ENCODE measurements at regions not wholly inside any gene's neighbourhood (a gene's known extent, or its start where the extent isn't known, plus 50 kb on each side); places are given as distances from the start of the nearest gene placed in this dataset.

- DNase-seq: no peak
Measured at GRCh38 chr1:75984781-75985180, 52.6 kb upstream of the ASB17 start.

DNA sequence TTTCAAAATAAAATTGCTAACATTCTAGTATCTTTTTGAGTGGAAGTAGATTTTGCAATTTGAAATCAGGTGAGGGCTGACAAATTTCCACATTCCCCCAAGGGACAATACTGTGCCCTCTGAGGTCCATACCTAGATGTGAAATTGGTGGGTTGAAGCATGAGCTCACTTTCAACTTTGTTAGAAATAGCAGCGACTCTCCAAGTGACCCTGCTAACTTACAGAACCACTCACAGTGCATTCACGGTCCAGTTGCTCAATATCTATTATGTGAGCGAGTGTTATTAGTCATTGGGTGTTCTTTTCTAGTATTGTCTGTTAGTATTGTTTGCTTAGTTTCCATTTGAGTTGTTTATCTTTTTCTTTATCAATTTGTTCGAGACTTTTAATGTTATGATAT is 53.6 kb upstream of the ASB17 start:
- no peak for DNase-seq

DNA sequence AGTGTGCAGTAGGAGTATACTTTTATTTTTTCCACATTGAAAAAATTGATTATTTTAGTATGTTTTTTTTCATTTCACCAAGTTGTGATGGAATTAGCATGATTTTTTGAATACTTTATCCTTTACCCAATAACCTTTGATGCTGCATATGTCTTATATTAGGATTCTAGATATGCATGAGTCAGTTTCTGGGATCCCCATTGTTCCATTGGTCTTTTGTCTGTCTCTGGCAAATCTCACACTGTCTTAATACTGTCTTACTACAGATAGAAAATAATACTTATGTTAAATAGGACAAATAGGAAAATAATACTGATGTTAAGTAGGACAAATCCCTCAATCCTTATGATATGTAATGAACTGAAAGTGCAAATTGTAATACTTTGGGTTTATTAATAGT is 54.3 kb upstream of the ASB17 start:
- DNase-seq: no peak

- no peak for DNase-seq
Measured at GRCh38 chr1:75989121-75989520, 56.9 kb upstream of the ASB17 start.

DNA sequence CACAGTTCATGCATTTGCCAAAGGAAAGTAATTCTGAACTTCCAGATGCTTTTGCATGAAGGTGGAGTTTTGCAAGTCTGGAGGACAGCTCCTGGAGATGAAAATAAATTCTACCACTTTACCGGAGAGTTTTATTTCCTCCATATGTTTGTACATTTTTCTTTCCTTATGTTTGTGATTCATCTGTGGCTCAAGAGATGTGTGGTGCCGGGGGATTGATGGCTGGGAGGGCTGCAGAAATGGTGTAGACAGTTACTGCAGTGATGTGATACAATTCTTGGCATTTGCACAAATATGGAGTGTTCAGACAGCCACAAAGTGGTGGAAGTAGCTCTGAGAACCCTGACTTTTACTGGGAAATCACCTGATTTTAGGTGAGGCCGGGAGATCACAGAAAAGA is 58.5 kb upstream of the ASB17 start:
- no peak for DNase-seq

DNA sequence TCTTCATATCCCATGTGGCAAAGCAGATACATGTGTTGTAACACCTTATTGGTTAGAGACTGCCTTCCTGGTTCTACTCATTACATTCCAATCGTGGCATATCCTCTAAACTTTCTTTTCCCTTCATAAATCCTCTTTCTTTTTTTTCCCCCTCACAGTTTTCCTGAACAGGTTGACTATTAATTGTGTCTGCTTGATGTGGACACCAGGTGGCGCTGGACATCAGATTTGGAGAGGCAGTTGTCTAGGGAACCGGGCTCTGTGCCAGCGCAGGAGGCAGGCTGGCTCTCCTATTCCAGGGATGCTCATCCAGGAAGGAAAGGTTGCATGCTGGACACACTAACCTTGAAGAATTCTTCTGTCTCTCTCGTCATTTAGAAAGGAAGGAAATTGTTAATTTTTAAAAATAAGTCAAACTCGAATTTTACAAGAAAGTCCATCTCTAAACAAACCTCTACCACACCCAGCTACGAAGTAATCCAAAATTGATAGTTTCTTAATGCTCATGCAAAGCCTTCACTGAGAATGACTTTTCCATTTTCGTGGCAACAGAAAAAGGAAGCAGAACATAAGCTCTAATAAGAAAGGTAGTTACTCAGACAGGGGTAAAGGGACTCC is 59.4 kb upstream of the ASB17 start:
- peak; percentile 83 for DNase-seq

DNA sequence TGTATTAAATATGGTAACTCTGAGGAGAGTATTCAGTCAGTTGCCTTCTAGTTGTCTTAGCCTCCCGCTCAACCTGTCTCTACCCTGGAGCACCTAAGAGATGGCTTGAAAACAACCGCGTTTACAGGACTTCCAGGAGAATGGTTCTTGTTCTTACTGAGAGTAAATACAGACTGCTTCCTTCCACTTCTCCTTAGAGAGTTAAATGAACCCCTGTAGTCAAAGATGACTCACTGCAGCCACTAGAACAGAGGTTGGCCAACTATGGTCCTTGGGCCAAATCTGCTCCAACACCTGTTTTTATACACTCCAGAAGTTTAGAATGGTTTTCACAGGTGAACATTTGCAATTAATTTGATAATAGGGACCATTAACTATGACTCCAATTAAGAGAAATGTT is 60.1 kb upstream of the ASB17 start:
- no peak for DNase-seq

DNA sequence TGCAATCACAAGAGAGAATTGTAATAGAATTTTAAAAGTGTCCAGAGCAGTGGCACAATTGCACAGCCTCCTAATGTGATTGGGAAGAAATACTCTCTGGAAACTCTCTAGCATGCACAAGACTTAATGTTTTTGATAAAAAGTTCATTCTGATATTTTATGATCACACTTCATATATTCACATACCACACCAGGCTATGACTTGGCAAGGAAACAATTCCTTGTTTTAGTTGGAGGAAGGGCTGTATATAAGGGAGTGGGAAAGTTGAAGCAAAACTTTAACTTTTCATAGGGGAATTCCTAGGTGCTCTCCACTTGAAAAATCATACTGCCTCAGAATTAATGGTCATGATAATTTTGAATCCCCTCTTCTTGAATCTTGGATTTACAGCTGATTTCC is 61.5 kb upstream of the ASB17 start:
- no peak for DNase-seq

- DNase-seq: no peak
Measured at GRCh38 chr1:75996196-75996595, 64.0 kb upstream of the ASB17 start.

- DNase-seq: no peak
Measured at GRCh38 chr1:75999034-75999433, 66.8 kb upstream of the ASB17 start.

- no peak for DNase-seq
Measured at GRCh38 chr1:76003946-76004345, 70.6 kb upstream of the ST6GALNAC3 start.

DNA sequence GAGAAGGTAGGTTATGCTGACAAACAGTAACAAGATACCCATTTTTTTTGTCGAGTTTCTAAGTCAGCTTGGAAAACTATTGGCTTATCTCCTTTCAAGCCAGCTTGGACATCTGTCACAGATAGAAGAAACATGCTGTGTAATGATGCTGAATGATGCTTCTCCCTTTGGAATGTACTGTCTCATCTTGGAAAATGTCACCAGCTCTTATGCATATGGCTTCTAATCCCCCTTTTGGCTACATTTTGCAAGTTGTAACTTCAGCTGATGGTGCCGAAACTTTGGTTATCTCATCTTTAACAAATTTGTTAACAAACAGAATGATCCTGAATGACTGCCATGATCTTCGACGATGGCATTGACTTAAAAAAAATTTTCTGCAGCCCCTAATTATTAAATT is 68.8 kb upstream of the ST6GALNAC3 start:
- DNase-seq: no peak

GRCh38 chr1:76006234-76006633 is 68.3 kb upstream of the ST6GALNAC3 start:
- no peak for DNase-seq

GRCh38 chr1:76010802-76011201 is 63.7 kb upstream of the ST6GALNAC3 start:
- no peak for DNase-seq

- DNase-seq: no peak
Measured at GRCh38 chr1:76012341-76013205, 62.0 kb upstream of the ST6GALNAC3 start.

GRCh38 chr1:76013206-76013581 is 61.4 kb upstream of the ST6GALNAC3 start:
- no peak for DNase-seq

DNA sequence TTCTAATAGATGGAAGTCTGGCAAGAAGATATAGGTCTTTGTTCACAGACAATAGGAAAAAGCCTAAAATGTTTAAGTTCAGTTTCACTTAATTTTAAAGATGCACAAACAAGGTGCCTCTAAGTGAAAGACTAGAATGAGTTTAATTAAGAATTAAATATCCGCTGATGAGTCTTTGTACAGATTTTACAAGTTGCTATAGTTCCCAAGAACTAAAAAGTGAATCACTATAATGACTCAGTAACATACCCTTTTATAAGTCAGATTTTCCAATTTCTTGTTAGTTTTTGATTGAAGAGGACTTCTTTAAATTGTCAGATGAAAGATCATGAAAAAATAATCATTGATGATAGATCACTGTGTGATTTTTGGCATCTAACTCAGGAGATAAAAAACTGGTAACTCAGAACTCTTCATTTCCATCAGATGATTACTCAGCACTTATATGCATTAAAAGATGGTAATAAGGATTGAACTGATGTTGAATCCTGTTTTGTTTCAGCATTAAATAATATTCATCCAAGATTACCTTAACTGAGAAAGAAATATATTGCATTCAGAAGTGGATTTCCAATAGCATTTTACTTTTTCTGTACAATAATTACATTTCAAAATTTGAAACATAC is 59.0 kb upstream of the ST6GALNAC3 start:
- no peak for DNase-seq

GRCh38 chr1:76018045-76018444 is 56.5 kb upstream of the ST6GALNAC3 start:
- DNase-seq: no peak

- DNase-seq: no peak
Measured at GRCh38 chr1:76021846-76022245, 52.7 kb upstream of the ST6GALNAC3 start.

- no peak for DNase-seq
Measured at GRCh38 chr1:76023669-76024435, 50.7 kb upstream of the ST6GALNAC3 start.

All from suppressor macrophage treated with lipopolysaccharide for 4 hours (primary cell).